Fibroblast of peridontal ligament (primary cell): ENCODE measurements at regions not wholly inside any gene's neighbourhood (a gene's known extent, or its start where the extent isn't known, plus 50 kb on each side); places are given as distances from the start of the nearest gene placed in this dataset.

ENCODE experiments used
- DNase-seq: peaks from one replicate; pipeline ENCODE4 v3.0.0-alpha.2; 2010; ENCODE audit errors: extremely low read depth

- no peak for DNase-seq
Measured at GRCh38 chr10:124264711-124265390, 153.9 kb downstream of the OAT start.

- DNase-seq, result no peak
Measured at GRCh38 chr10:124264271-124264670, 154.5 kb downstream of the OAT start.

GRCh38 chr10:124263726-124264125 is 155.0 kb downstream of the OAT start:
- no peak for DNase-seq

- no peak for DNase-seq
Measured at GRCh38 chr10:124262971-124263370, 155.8 kb downstream of the OAT start.

- DNase-seq, result no peak
Measured at GRCh38 chr10:124262234-124262865, 156.4 kb downstream of the OAT start.

- no peak for DNase-seq
Measured at GRCh38 chr10:124259139-124259825, 159.4 kb downstream of the OAT start.

- no peak for DNase-seq
Measured at GRCh38 chr10:124257781-124258180, 160.9 kb downstream of the OAT start.

GRCh38 chr10:124256151-124256550 is 162.6 kb downstream of the OAT start:
- no peak for DNase-seq

- DNase-seq, result no peak
Measured at GRCh38 chr10:124255556-124255955, 162.2 kb upstream of the CHST15 start.

GRCh38 chr10:124254490-124254889 is 161.1 kb upstream of the CHST15 start:
- no peak for DNase-seq

GRCh38 chr10:124253006-124253405 is 159.6 kb upstream of the CHST15 start:
- no peak for DNase-seq

GRCh38 chr10:124252097-124252715 is 158.8 kb upstream of the CHST15 start:
- DNase-seq, result no peak

- DNase-seq, result no peak
Measured at GRCh38 chr10:124251317-124252065, 158.1 kb upstream of the CHST15 start.

- DNase-seq, result no peak
Measured at GRCh38 chr10:124250506-124250905, 157.1 kb upstream of the CHST15 start.

- DNase-seq, result no peak
Measured at GRCh38 chr10:124249812-124250432, 156.5 kb upstream of the CHST15 start.

GRCh38 chr10:124249196-124249595 is 155.8 kb upstream of the CHST15 start:
- DNase-seq, result no peak

GRCh38 chr10:124248056-124249045 is 155.0 kb upstream of the CHST15 start:
- no peak for DNase-seq

GRCh38 chr10:124245806-124246440 is 152.5 kb upstream of the CHST15 start:
- DNase-seq, result no peak

- DNase-seq, result no peak
Measured at GRCh38 chr10:124245191-124245590, 151.8 kb upstream of the CHST15 start.
